HG03460 (cell line): ENCODE measurements at regions not wholly inside any gene's neighbourhood (a gene's known extent, or its start where the extent isn't known, plus 50 kb on each side); places are given as distances from the start of the nearest gene placed in this dataset.
"Not testable (repeated sequence)": the region's sequence is repeated elsewhere in the genome, so short reads cannot be mapped to it uniquely, and the experiment has no call there.

Experiments used
- ATAC-seq: cut with Tn5 transposase; IDR thresholded peaks from one replicate; pipeline ENCODE4 v1.9.1; 2021; ENCODE audit not compliant: unreplicated experiment

GRCh38 chr3:170814822-170815221 lies 55.2 kb downstream of the RPL22L1 start:
- ATAC-seq, result no peak

GRCh38 chr3:170813266-170813665 lies 56.7 kb downstream of the RPL22L1 start:
- ATAC-seq, result no peak

- peak; percentile 68 for ATAC-seq
These were observed 57.9 kb downstream of the RPL22L1 start for GRCh38 chr3:170811928-170812591.

GRCh38 chr3:170811515-170811914 lies 58.5 kb downstream of the RPL22L1 start:
- no peak for ATAC-seq

GRCh38 chr3:170809975-170810357 lies 60.0 kb downstream of the RPL22L1 start:
- ATAC-seq, result no peak

GRCh38 chr3:170809007-170809974 lies 60.7 kb downstream of the RPL22L1 start:
- no peak for ATAC-seq

- ATAC-seq, result no peak
These were observed 62.0 kb downstream of the RPL22L1 start for GRCh38 chr3:170808041-170808440.

- ATAC-seq, result no peak
These were observed 63.3 kb downstream of the RPL22L1 start for GRCh38 chr3:170806676-170807075.

GRCh38 chr3:170806141-170806540 lies 63.9 kb downstream of the RPL22L1 start:
- no peak for ATAC-seq

- ATAC-seq, result not testable (repeated sequence)
These were observed 64.7 kb downstream of the RPL22L1 start for GRCh38 chr3:170805296-170805695.

GRCh38 chr3:170804634-170805033 lies 65.4 kb downstream of the RPL22L1 start:
- not testable (repeated sequence) for ATAC-seq

- ATAC-seq, result no peak
These were observed 65.9 kb downstream of the RPL22L1 start for GRCh38 chr3:170804078-170804477.

GRCh38 chr3:170802164-170803151 lies 67.5 kb downstream of the RPL22L1 start:
- ATAC-seq, result no peak

- no peak for ATAC-seq
These were observed 68.4 kb downstream of the RPL22L1 start for GRCh38 chr3:170801597-170801996.

GRCh38 chr3:170800275-170800674 lies 69.7 kb downstream of the RPL22L1 start:
- ATAC-seq, result not testable (repeated sequence)

- ATAC-seq, result no peak
These were observed 71.0 kb downstream of the RPL22L1 start for GRCh38 chr3:170799009-170799408.

GRCh38 chr3:170797685-170798084 lies 72.3 kb downstream of the RPL22L1 start:
- ATAC-seq, result no peak

- ATAC-seq, result no peak
These were observed 77.5 kb downstream of the RPL22L1 start for GRCh38 chr3:170792471-170792870.

- ATAC-seq, result no peak
These were observed 79.3 kb downstream of the RPL22L1 start for GRCh38 chr3:170790647-170791046.

GRCh38 chr3:170787464-170787863 lies 82.5 kb downstream of the RPL22L1 start:
- no peak for ATAC-seq

GRCh38 chr3:170785454-170785853 lies 84.5 kb downstream of the RPL22L1 start:
- ATAC-seq, result no peak
